ENCODE measurements at regions not wholly inside any gene's neighbourhood (a gene's known extent, or its start where the extent isn't known, plus 50 kb on each side); places are given as distances from the start of the nearest gene placed in this dataset.

DNA sequence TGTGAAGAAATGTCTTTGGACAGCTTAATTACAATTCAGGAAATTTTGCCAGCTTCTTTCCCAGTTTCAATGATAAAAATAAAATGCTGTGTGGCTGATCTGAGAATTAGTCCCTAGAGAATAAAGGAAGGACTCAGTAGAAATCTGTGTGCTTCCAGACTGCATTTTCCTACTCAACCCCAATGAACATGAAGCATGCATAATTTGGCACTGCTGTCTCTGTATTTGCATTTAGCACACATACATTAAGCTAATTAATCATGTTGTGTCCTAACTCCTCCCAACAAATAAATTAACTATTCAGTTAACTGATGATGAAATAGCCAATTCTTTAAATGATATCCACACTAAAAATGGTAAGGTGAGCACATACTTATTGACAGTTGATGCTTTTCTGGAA lies 380.0 kb upstream of the RORB start (continued):
- TF ChIP-seq, protein P1, sequence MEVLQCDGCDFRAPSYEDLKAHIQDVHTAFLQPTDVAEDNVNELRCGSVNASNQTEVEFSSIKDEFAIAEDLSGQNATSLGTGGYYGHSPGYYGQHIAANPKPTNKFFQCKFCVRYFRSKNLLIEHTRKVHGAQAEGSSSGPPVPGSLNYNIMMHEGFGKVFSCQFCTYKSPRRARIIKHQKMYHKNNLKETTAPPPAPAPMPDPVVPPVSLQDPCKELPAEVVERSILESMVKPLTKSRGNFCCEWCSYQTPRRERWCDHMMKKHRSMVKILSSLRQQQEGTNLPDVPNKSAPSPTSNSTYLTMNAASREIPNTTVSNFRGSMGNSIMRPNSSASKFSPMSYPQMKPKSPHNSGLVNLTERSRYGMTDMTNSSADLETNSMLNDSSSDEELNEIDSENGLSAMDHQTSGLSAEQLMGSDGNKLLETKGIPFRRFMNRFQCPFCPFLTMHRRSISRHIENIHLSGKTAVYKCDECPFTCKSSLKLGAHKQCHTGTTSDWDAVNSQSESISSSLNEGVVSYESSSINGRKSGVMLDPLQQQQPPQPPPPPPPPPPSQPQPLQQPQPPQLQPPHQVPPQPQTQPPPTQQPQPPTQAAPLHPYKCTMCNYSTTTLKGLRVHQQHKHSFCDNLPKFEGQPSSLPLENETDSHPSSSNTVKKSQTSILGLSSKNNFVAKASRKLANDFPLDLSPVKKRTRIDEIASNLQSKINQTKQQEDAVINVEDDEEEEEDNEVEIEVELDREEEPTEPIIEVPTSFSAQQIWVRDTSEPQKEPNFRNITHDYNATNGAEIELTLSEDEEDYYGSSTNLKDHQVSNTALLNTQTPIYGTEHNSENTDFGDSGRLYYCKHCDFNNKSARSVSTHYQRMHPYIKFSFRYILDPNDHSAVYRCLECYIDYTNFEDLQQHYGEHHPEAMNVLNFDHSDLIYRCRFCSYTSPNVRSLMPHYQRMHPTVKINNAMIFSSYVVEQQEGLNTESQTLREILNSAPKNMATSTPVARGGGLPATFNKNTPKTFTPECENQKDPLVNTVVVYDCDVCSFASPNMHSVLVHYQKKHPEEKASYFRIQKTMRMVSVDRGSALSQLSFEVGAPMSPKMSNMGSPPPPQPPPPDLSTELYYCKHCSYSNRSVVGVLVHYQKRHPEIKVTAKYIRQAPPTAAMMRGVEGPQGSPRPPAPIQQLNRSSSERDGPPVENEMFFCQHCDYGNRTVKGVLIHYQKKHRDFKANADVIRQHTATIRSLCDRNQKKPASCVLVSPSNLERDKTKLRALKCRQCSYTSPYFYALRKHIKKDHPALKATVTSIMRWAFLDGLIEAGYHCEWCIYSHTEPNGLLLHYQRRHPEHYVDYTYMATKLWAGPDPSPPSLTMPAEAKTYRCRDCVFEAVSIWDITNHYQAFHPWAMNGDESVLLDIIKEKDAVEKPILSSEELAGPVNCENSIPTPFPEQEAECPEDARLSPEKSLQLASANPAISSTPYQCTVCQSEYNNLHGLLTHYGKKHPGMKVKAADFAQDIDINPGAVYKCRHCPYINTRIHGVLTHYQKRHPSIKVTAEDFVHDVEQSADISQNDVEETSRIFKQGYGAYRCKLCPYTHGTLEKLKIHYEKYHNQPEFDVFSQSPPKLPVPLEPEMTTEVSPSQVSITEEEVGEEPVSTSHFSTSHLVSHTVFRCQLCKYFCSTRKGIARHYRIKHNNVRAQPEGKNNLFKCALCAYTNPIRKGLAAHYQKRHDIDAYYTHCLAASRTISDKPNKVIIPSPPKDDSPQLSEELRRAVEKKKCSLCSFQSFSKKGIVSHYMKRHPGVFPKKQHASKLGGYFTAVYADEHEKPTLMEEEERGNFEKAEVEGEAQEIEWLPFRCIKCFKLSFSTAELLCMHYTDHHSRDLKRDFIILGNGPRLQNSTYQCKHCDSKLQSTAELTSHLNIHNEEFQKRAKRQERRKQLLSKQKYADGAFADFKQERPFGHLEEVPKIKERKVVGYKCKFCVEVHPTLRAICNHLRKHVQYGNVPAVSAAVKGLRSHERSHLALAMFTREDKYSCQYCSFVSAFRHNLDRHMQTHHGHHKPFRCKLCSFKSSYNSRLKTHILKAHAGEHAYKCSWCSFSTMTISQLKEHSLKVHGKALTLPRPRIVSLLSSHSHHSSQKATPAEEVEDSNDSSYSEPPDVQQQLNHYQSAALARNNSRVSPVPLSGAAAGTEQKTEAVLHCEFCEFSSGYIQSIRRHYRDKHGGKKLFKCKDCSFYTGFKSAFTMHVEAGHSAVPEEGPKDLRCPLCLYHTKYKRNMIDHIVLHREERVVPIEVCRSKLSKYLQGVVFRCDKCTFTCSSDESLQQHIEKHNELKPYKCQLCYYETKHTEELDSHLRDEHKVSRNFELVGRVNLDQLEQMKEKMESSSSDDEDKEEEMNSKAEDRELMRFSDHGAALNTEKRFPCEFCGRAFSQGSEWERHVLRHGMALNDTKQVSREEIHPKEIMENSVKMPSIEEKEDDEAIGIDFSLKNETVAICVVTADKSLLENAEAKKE (CRISPR knock-in tag; IDR thresholded peaks at IDR 0.05): no peak
- TF ChIP-seq EZH2 (IDR thresholded peaks at IDR 0.05; ENCODE audit: low read depth, unreplicated experiment) (no peak), STAT1 (IDR thresholded peaks at IDR 0.05; ENCODE audit: unreplicated experiment) (no peak), ETS1 (IDR thresholded peaks at IDR 0.05) (no peak), POLR2AphosphoS5 (IDR thresholded peaks at IDR 0.05; ENCODE audit: low read depth) (no peak), NANOG (IDR thresholded peaks at IDR 0.05; ENCODE audit: borderline replicate concordance) (no peak)

DNA sequence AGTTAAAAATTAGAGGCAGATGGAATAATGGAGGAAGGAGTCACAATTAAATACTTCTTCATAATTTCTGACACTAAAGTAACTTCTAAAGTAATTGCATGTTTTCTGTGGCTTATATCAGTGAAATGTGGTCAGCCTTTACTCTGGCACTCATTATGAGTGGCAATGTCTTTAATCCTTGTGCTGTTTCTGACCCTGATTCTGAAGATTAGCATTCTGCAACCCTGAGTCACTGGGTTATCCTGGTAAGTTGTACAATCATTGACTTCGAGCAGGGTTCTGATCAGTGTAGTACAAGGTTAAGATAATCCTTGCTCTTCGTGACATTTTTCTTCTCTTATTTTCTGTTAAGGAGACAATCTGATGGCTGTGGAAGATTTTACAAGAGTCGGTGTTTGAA lies 379.4 kb upstream of the RORB start:
- Mint-ChIP-seq H3K4me3 (no peak overlapping the region), H3K9me3 (no peaks in the 10 kb centered on the region), H3K27ac (no peak overlapping the region), H3K27me3 (ENCODE audit: insufficient read depth, low read depth, poor library complexity) (peaks cover 10% of the 10 kb centered on the region), H3K36me3 (ENCODE audit: low read depth) (no peaks in the 10 kb centered on the region; the same call in 2 of the 3 replicates), H3K4me1 (peaks cover 22% of the 10 kb centered on the region)
- Histone ChIP-seq H3K36me3 (ENCODE audit: insufficient read depth) (no peaks in the 10 kb centered on the region), H3F3A (replicated peaks; ENCODE audit: low read depth) (no peaks in the 10 kb centered on the region), H3K27me3 (ENCODE audit: insufficient read depth) (no peaks in the 10 kb centered on the region), H2AFZ (no peak overlapping the region), H3K27ac (ENCODE audit: low read depth) (no peak overlapping the region), H3K79me2 (replicated peaks; ENCODE audit: insufficient read depth) (no peaks in the 10 kb centered on the region), H3K4me2 (no peak overlapping the region), H3K4me3 (no peak overlapping the region), H3K4me1 (ENCODE audit: insufficient read depth) (no peaks in the 10 kb centered on the region), H3K9me2 (ENCODE audit: insufficient read depth) (no peaks in the 10 kb centered on the region), H4K20me1 (replicated peaks; ENCODE audit: insufficient read depth) (no peaks in the 10 kb centered on the region)
- DNase-seq (ENCODE audit: low spot score): no peak
- ATAC-seq: no peak
- TF ChIP-seq JUNB (IDR thresholded peaks at IDR 0.05; ENCODE audit: unreplicated experiment): no peak
- TF ChIP-seq ZNF114 (CRISPR knock-in tag; IDR thresholded peaks at IDR 0.05): no peak
